ENCODE measurements at regions not wholly inside any gene's neighbourhood (a gene's known extent, or its start where the extent isn't known, plus 50 kb on each side); places are given as distances from the start of the nearest gene placed in this dataset.

- TF ChIP-seq FOS (IDR thresholded peaks at IDR 0.05; ENCODE audit: borderline replicate concordance, insufficient read depth, low read length) (no peak), CTCF (IDR thresholded peaks at IDR 0.05; ENCODE audit: extremely low read depth in 1 of 2, insufficient read depth in 1 of 2, low read depth in 1 of 2, low read length in 2 of 2) (no peak), EZH2 (IDR thresholded peaks at IDR 0.05; ENCODE audit: borderline replicate concordance, low read depth, low read length, severe bottlenecking) (no peak), POLR2A (IDR thresholded peaks at IDR 0.05; ENCODE audit: low read depth, low read length) (no peak), MYC (IDR thresholded peaks at IDR 0.05; ENCODE audit: low read depth, low read length) (no peak), POLR2AphosphoS5 (IDR thresholded peaks at IDR 0.05; ENCODE audit: insufficient read depth, low read depth, low read length) (no peak), JUN (IDR thresholded peaks at IDR 0.05; ENCODE audit: borderline replicate concordance, insufficient read depth, insufficient read length, low read depth) (no peak), MAX (IDR thresholded peaks at IDR 0.05; ENCODE audit: insufficient read depth, insufficient read length) (no peak), GATA2 (IDR thresholded peaks at IDR 0.05; ENCODE audit: insufficient read depth, insufficient read length, low read depth, low read length) (no peak)
- BruUV-seq (replicated peaks), result no TSS peak
- Histone ChIP-seq H3K4me1 (ENCODE audit: control insufficient read depth, extremely low read depth, insufficient read depth, low read length) (no peaks in the 10 kb centered on the region), H3K79me2 (ENCODE audit: control insufficient read depth, insufficient read depth, low read length) (no peaks in the 10 kb centered on the region), H3K9me3 (replicated peaks; ENCODE audit: control insufficient read depth, insufficient read depth, low read length) (no peaks in the 10 kb centered on the region), H3K9me1 (replicated peaks; ENCODE audit: control insufficient read depth, extremely low read depth, insufficient read depth, low read length) (no peaks in the 10 kb centered on the region), H3K9ac (replicated peaks; ENCODE audit: extremely low read depth, insufficient read depth, low read length) (no peak overlapping the region), H3K27me3 (ENCODE audit: control insufficient read depth in 2 of 2, insufficient read depth in 2 of 2, low read length in 2 of 2) (no peaks in the 10 kb centered on the region), H3K4me2 (ENCODE audit: insufficient read depth, low read length) (no peak overlapping the region), H3K4me3 (replicated peaks in 1 of 3; ENCODE audit: insufficient read depth in 1 of 3, low read depth in 1 of 3, low read length in 3 of 3) (no peak overlapping the region), H3K36me3 (ENCODE audit: control insufficient read depth in 2 of 2, extremely low read depth in 1 of 2, insufficient read depth in 2 of 2, low read length in 2 of 2) (no peaks in the 10 kb centered on the region), H3K27ac (ENCODE audit: insufficient read depth, low read depth, low read length) (no peak overlapping the region), H4K20me1 (replicated peaks; ENCODE audit: control insufficient read depth, extremely low read depth, insufficient read depth, low read length) (no peaks in the 10 kb centered on the region), H2AFZ (ENCODE audit: low read depth, low read length) (no peak overlapping the region)
- no peak for FAIRE-seq
- POLR2A ChIA-PET, result no interaction called here
- dilution Hi-C loops (cut with MboI; ENCODE audit: extremely low pct_ligation_motif_present, low sequenced_read_pairs) (no loop called here), intact Hi-C loops (cut with micrococcal nuclease) (no loop called here)
- CTCF ChIA-PET, result no interaction called here
- DNase-seq (ENCODE audit: low read depth, low spot score), result no peak
Measured at GRCh38 chr2:18649502-18650135, 60.2 kb upstream of the NT5C1B start.

Measured in endothelial cell of umbilical vein (primary cell).